ENCODE measurements at regions not wholly inside any gene's neighbourhood (a gene's known extent, or its start where the extent isn't known, plus 50 kb on each side); places are given as distances from the start of the nearest gene placed in this dataset.

- no peak for TF ChIP-seq EZH2 (IDR thresholded peaks at IDR 0.05; ENCODE audit: insufficient read depth, poor library complexity, severe bottlenecking)
- TF ChIP-seq EZH2phosphoT487 (IDR thresholded peaks at IDR 0.05; ENCODE audit: insufficient read depth, low read depth): no peak
Measured at GRCh38 chr21:25186273-25186672, 421.0 kb downstream of the MRPL39 start.

Data from GM23248 (cell line).